GM12873 (cell line): ENCODE measurements at regions not wholly inside any gene's neighbourhood (a gene's known extent, or its start where the extent isn't known, plus 50 kb on each side); places are given as distances from the start of the nearest gene placed in this dataset.

Experiments
- CTCF ChIP-seq: IDR thresholded peaks from 2 replicates; pipeline ENCODE4 v1.5.1; 2012; ENCODE audit warnings: low read depth, mild to moderate bottlenecking, moderate library complexity, low read length, control low read depth; ENCODE audit not compliant: insufficient read depth; ENCODE audit errors: missing control alignments

DNA sequence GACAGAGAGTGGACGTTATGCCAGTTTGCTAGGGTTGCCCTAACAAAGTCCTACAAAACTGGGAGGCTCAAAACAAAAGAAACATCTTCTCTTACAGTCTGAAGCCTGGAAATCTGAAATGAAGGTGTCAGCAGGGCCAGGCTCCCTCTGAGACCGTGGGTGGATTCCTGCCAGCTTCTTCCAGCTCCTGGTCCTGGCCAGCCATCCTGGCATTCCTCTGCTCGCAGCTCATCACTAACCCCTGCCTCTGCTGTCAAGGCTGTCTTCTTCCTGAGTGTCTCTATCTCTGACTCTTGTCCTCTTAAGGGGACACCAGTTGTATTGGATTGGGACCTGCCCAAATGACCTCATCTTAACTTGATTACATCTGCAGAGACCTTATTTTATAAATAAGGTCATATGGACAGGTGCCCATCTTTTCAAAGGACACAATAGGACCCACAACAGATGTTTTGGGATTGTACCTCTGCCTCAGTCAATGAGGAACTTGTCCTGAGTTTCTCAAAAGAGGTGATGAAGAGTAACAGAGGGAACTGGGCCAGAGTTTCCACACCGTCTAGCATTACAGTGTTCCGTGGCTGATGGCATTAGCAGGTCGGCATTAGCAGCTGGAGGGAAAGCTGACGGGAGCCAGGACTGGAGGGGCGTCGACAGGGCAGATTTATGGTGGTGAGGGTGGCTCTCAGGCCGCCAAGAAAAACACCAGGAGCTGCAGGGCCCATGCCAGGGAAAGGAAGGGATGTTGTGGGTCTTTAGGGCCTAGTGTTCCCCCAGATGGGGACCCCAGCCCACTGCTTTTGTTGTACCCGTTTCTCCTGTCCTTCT is 157.3 kb downstream of the TBXT start:
- no peak for TF ChIP-seq CTCF

GRCh38 chr6:166009385-166010031 is 158.1 kb downstream of the TBXT start:
- no peak for TF ChIP-seq CTCF

DNA sequence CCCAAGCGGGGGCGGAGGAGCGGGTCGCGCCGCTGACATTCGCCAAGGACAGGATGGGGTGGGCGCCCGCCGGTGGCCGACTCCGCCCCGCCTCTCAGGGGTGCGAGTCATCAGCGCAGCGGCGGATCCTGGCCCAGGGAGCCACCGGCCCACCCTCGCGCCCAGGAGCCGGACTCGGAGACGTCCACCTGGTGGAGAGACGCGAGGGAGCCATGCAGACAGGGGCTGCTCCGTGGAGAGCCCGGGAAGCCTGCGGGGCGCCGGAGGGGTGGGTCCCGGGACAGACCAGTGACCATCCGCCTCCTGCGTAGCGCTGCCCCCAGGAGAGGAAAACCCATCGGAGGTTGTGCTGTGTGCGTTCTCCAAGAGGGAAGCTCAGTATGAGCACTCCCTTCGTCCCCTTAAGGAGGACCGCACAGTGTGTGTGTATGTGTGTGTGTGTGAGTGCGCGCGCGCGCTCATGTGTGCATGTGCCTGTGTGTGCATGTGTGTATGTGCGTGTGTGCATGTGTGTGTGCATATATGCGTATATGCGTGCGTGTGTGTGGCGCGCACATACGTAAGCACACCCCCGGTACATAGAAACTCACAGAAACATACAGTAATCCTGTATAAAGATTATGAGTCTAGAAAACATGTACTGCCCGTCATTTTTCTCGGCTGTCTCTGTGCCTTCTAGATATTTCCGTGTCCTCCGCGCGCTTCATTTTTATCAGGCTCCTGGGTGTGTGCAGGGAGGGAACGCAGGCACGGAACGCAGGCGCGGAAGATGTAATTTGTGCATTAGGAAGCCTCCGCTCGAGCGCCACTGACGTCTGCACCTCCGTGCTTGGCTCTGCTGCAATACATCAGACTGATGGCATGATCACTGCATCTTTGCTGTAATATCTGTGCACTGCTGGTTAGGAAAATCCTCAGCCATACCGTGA is 158.9 kb downstream of the TBXT start:
- TF ChIP-seq CTCF = no peak

DNA sequence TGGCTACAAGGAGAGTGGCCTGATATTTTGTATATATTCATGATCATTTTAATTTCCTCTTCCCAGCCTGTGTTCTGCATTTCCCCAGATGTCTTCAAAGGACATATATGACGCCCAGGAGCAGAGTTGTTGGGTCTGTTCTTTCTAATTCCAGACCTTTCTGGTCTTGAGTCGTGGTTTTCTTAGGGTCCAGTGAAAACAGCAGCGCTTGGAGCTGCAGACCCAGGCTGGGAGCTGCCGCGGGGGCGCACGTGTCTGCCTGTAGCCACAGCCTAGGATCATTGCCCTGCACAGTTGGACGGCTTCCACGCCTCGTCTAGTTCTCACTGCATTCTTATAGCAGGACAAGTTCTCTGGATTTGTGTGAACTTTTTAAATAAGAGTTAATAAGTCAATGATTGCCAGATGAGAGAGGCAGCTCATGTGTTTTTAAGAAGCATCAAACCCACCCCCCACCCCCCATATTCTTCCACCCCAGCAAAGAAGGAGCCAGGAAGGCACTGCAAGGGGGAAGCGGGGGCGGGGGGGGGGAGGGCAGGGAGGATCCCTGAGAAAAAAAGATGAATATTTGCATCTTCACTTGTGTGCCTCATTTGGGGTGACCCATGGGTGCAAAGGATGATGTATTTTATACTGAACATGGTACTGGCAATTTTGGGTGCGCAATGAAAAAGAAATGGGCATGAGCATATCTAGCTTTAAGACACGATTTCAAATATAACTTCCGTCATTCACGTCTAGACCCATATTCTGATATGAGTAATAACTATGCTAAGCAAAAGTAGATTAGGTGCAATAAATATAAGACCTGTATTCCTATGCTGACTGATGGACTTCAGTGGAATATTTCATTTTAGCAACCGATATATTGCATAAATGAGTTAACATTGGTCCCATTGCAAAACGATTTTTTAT is 160.0 kb downstream of the TBXT start:
- TF ChIP-seq CTCF = no peak

DNA sequence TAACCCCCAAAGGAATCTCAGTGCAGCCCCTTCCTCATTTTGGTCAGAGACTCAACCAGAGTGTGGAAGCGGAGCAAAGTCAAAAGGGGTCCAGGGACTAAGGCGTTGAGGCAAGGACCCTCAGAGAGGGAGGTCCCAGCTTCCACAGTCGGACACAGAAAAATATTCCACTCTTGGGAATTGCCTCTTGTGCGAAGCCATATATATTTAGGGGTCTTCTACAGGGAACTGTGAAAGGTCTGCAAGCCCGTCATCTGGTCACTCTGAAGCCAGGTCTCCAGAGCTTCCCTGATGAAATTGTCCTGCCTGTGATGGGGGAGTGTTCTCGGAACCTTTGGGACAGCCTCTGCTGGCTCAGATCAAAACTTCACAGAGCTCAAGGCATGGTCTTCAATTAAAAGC is 160.8 kb downstream of the TBXT start:
- TF ChIP-seq CTCF = no peak

DNA sequence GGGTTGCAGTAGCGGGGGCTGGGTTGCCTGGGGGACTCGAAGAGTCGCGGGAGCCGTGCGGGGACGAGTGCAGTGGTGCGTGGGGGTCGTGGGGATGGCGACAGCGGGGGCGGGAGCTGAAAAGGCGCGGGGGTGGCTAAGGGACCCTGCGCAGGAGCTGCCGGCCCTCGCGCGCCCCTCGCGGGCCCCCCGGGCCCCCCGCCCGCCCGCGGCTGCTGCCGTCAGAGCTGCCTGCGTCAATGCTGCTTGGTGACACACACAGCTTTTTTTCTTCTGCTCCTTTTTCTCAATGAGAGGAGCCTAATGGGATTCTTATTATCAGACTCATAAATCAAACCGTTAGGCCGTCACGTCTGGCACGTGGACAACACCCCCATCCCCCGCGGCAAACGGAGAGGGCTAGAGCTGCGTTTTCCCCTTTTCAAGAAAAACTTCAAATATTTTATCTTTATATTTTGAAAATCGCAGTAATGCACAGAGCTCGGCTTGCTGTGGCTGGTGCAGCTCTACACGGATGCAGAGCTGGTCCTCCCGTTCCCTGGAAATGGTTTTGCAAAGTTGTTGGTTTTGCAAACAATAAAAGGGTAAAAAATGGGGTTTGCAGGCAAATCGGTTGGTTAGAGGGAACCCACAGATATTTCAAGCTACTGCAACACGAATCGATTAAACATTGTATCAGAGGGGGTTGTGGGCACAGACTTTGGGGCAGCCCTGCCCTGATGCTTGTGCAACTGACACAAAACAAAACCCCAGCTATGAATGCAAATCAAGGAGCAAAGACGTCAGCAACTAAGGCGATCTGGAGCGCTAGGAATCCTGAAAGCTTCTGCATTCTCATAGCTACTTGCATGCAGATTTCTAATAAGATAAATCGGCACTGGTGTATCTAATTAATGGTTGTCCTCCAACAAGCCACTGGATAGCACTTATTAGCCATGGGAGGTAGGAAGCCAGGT is 161.4 kb downstream of the TBXT start:
- TF ChIP-seq CTCF = no peak
